NCI-H748 treated with DMSO at 0.1 percent for 48 hours (cell line): ENCODE measurements at regions not wholly inside any gene's neighbourhood (a gene's known extent, or its start where the extent isn't known, plus 50 kb on each side); places are given as distances from the start of the nearest gene placed in this dataset.

Experiments used
- DNase-seq: peaks from one replicate; lab custom pipeline; 2025; lab: John Stamatoyannopoulos, UW

- DNase-seq, result no peak
These were observed 148.1 kb downstream of the PPARGC1A start for GRCh38 chr4:23741681-23742191.

DNA sequence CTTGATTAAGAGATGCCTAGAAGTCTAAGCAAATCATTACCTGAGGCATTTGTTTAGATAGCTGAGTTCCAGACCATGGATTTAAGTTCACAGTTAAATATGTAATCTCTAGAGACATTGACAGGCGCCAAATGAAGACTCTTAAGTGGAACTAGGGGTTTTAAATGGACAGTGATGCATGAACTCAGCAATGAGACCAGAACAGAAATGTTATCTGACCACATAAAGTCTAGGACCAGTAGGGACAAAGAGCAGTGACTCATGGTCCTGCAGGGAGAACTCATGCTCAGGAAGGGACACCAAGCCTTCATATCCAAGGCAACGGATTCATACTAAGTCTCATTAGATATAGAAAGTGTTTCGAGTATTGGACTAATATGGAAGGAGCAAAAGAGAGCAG, 152.3 kb downstream of the PPARGC1A start:
- no peak for DNase-seq

DNA sequence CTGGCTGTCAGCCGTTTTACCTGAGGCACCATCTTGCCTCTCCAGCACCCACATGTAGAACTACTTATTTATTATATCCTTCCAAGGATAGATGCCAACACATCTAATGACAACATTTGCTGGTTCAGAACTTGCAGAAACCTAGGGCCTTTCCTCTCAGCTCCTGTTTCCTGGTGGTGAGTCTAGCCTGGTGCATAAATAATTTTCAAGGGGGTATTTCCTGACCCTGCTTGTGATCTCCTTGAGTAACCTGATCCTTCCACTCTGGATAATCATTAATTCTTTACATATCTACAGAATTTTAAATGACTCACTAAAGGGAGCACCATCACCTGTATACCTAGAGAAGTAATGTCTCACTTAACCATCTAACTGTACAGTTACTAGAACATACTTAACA, 153.4 kb downstream of the PPARGC1A start:
- no peak for DNase-seq

- DNase-seq, result no peak
These were observed 155.8 kb downstream of the PPARGC1A start for GRCh38 chr4:23734000-23734399.

DNA sequence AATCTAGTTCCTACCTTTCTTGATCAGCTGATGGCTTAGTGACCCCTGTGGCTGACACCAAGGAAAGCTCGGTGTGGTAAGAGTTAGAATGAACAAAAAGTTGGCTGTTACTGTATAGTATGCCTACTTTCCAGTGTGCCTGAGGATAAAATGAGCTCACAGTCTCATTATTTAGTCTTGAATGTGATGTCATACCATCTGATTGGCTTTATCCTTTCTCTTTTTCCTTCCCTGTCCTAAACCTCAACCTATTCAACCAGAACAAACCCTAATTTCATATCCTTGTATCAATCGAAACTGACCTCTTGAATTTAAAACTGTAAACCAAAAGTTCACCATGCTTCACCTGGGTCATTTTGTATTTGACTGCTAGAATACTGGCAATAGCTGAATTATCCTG, 156.4 kb downstream of the PPARGC1A start:
- no peak for DNase-seq

DNA sequence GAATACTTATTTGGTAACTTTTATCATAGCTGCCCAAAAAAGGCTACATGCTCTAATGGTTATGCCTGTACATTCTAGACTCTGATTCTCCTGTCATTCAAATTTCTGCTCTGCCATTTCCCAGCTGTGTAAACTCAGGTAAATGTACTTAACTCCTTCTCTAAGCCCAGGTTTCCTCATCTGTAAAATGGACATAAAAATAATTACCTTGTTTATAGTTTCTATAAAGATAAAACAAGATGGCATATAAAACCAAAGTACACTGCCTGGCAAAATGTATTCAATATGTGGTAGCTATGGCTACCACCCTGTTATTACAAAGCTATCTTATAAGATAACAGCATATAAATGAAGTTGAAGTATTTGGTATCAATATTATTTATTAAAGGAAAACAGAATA, 158.8 kb downstream of the PPARGC1A start:
- no peak for DNase-seq

- no peak for DNase-seq
These were observed 160.9 kb downstream of the PPARGC1A start for GRCh38 chr4:23728971-23729370.

DNA sequence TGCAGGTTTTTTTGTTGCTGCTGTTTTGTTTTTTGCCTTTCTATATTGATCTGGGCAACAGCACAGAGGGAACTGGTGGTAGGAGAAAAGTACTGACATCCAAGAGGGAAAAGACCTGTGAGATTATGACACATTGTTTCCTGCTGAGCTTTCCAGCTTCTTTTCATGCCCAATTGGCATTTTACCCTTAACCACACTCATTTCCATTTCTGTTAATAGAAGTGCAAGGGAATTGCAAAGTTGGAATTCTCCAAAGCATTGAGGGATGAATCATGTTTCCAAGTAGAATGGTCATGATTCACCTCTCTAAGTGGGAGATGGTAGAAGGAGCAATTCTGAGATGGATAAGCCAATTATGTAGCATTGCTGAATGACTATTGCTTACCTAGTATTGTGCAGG, 161.5 kb downstream of the PPARGC1A start:
- DNase-seq, result no peak

- no peak for DNase-seq
These were observed 169.3 kb downstream of the PPARGC1A start for GRCh38 chr4:23720556-23720955.

DNA sequence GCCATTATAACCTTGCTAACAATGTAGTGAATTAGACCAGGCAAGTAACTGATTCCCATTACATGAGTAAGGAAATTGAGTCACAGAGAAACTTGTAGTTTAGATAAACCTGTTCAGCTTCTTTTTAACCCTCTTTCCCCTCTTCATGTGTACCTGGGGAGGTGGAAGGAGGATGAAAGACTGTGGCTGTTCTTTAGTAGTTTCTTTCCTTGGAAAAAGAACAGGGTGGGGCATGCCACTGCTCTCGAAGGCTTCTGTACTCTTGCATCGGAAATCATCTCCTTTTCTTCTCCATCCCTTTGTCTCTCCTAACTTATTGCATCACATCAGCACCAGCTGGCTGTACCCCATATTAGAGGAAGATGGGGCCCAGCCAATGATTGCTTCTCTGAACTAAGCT, 171.4 kb downstream of the PPARGC1A start:
- no peak for DNase-seq

DNA sequence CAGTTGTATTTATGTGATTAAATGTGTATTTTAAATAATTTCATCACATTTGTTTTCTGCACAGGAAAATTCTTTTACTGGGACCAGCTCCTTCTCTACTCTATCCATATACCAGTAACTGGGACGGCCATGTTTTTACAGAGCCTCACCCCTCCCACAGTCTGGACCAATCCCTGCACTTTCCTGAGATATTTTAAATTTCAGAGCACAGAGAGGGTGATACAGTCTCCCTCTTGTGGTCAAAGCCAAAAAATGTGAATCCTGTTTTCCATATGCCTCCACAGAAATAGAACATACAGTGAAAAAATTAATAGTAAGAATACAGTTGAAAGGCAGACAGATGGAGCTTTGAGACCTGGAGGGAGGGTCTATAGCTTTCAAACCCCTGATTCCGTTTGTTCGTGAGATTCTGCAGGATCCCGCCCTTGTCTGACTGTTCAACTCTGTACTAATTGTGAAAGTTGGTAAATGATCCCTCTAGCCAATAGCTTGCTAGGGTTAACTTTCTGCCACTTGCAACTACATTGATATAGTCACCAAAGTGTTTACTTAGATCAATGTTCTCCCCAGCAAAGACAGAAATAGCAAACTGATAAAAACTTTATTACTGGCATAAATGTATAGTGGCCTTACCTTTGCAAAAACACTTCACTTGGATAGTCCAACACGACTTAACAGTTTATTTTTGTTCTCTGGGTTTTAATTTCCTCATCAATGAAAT, 172.2 kb downstream of the PPARGC1A start:
- no peak for DNase-seq

DNA sequence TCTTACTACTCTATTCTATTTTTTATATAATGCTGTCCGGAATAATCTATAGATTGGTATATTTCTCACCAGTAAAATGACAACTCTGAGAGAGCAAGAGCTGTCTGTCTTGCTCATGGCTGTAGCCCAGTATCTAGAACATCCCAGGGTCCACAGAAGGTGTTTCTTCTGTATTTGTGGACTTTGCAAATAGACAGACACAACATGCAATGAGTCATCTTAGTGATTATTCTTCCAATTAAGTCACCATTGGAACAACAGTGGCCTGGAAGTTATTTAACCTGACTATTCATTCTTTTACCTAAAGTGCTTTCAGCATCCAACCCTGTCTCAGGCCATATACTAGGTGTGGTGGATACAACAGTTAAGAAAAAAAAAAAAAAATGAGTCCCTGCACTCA, 179.5 kb downstream of the PPARGC1A start:
- DNase-seq, result no peak

DNA sequence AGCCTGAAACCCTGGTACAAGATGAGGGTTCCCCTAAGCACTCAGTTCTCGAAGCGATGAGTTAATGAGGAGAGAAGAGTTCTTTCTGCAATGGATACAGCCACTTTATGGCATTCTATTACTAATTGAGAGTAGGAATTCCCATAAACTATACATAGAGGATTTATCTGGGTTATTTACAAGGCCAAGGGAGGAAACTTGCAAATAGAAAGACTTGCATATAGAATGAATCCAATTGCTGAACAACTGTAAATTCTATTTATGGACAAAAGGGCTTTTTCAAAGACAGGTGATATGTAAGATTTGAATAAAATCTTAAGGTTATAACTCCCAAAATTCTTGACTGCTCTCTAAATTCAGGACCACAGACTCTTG, 182.2 kb downstream of the PPARGC1A start:
- no peak for DNase-seq

- no peak for DNase-seq
These were observed 182.7 kb downstream of the PPARGC1A start for GRCh38 chr4:23706972-23707651.

DNA sequence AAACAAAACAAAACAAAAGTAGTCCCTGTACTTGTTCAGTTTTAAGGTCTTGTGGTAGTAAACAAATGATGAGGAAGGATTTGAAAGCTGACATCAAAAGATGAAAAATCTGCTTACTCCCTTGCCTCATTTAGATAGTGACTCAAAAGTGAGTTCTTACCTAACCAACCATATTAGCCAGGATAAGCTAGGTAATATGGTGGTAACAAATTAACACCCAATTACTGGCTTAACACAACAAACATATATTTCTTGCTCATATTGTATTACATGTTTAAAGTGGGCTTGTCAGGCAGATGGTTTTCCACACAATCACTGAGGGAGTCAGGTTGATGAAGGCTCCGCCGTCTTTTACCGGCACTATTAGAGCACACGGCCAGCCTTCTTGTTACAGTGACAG, 189.7 kb downstream of the PPARGC1A start:
- no peak for DNase-seq

GRCh38 chr4:23697722-23698121, 192.1 kb downstream of the PPARGC1A start:
- no peak for DNase-seq

DNA sequence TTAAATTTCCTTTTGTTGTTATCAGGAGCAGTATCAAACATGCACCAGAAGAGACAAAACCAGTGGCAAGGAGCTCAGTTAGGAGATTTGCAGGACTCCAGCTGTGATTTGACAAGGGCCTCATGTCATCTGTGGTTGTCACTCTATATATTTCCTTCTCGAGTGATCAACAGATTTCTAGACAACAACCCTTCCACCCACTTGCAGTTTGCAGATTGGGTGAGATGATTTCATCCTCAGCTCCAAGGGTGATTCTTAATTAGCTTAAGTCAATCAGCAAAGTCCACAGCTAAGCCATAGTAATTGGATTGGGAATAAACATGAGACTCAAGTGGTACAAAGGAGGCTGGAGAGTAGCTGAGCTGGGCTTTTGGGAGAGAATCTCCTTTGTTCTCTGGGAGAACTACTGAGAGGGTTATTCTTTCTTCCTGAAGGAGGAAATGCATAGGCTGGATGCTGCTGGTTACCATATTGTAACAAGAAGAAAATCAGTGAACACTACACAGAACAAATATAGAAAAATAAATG, 192.8 kb downstream of the PPARGC1A start:
- DNase-seq, result no peak

GRCh38 chr4:23686169-23686897, 203.5 kb downstream of the PPARGC1A start:
- no peak for DNase-seq

GRCh38 chr4:23685471-23685870, 204.4 kb downstream of the PPARGC1A start:
- DNase-seq, result no peak

DNA sequence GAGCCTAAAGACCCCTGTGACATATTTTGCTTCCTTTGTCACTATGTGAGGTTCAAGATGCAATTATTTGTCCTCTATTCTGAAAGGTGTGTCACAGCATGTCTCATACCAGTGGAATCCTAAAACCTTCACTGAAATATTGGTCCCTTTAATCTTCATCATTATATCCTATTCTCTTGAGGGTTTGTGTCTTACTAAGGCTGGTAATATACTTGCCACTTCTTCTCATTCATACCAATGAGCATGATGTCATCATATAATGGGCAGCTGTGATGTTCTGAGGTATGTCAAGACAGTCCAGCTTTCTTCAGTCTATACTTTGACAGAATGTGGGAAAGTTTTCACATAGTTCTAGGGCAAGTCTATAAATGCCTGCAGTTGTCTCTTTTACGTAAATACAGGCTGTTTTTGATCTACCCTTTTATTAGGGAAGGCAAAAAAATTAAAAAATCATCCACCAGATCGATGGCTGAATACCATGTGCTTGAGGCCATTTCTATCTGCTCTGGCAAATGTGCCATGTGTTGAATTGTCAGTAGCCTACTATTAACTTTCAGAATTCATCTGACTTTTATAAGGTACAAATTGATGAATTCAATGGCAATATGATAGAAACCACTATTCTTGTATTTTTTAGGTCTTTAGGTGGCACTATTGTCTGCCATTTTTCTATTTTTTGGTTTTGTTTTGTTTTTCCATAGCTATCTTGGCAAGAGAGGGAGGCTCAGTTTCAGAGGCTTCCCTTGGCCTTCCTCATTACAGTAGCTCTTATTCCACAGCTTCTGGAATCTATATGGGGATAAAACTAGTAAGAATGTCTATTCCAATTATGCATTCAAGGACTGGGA, 209.0 kb downstream of the PPARGC1A start:
- DNase-seq, result no peak

DNA sequence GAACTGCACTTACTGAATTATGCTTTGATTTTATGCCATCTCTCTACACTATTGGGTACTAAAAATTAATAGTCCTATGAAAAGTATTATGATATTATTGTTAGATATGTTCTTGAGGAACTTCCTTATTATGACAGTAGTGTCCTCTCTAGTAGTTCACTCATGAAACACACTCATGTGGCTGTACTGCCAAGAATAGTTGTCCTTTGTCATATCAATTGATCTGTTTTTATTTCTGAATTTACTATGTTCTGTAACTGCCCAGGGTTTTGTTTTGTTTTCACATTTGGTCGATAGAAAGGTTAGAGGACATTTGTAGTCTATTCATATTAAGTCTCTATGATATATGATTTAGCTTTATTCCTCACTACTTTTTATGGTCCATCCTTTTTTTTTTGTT, 215.2 kb downstream of the PPARGC1A start:
- no peak for DNase-seq

GRCh38 chr4:23667659-23668058, 222.2 kb downstream of the PPARGC1A start:
- no peak for DNase-seq
